SK-N-MC (cell line): ENCODE measurements at regions not wholly inside any gene's neighbourhood (a gene's known extent, or its start where the extent isn't known, plus 50 kb on each side); places are given as distances from the start of the nearest gene placed in this dataset.
"Not testable (repeated sequence)": the region's sequence is repeated elsewhere in the genome, so short reads cannot be mapped to it uniquely, and the experiment has no call there.

ENCODE experiments used
- DNase-seq: peaks from one replicate; pipeline ENCODE4 v3.0.0-alpha.2; 2011; ENCODE audit warnings: low read depth, low spot score
- H3K27ac ChIP-seq: fragments of 200-600 bp; sonication (generic); 2 replicates; pipeline ENCODE4 v1.5.1; 2016; ENCODE audit warnings: mixed run types
- H3K36me3 ChIP-seq: fragments of 200-600 bp; sonication (generic); 2 replicates; pipeline ENCODE4 v1.6.1; 2017; ENCODE audit warnings: antibody characterized with exemption, low read length, mixed read lengths; ENCODE audit not compliant: insufficient read depth
- H3K4me3 ChIP-seq: fragments of 200-600 bp; sonication (generic); 2 replicates; pipeline ENCODE4 v1.5.1; 2016
- H3K9ac ChIP-seq: fragments of 200-600 bp; sonication (generic); 2 replicates; pipeline ENCODE4 v1.8.0; 2017; ENCODE audit warnings: mixed run types, mixed read lengths; ENCODE audit not compliant: insufficient read length
- H3K9me3 ChIP-seq: fragments of 200-600 bp; sonication (generic); 2 replicates; pipeline ENCODE4 v1.6.1; 2017; ENCODE audit warnings: low read depth, mild to moderate bottlenecking, antibody characterized with exemption, low read length, moderate library complexity, mixed read lengths
- EZH2 ChIP-seq: fragments of 200-600 bp; sonication (generic); IDR thresholded peaks from one replicate; pipeline ENCODE4 v1.6.1; 2017; ENCODE audit warnings: antibody characterized with exemption
- FOXP2 ChIP-seq: optimal IDR thresholded peaks from 2 replicates; pipeline ENCODE3; 2011; ENCODE audit warnings: mild to moderate bottlenecking, moderate library complexity; ENCODE audit not compliant: insufficient read depth; ENCODE audit errors: extremely low read length, control extremely low read depth
- POLR2AphosphoS5 ChIP-seq: IDR thresholded peaks from 2 replicates; pipeline ENCODE4 v1.6.1; 2012; ENCODE audit warnings: mild to moderate bottlenecking, low read depth, low read length, borderline replicate concordance

GRCh38 chr2:195094330-195094729 lies 562.7 kb upstream of the SLC39A10 start:
- no peak for TF ChIP-seq POLR2AphosphoS5
- no peak for TF ChIP-seq FOXP2
- TF ChIP-seq EZH2 = no peak
- Histone ChIP-seq H3K9me3 (no peaks in the 10 kb centered on the region), H3K27ac (no peak overlapping the region), H3K36me3 (no peaks in the 10 kb centered on the region), H3K4me3 (no peak overlapping the region), H3K9ac (no peak overlapping the region)
- no peak for DNase-seq

DNA sequence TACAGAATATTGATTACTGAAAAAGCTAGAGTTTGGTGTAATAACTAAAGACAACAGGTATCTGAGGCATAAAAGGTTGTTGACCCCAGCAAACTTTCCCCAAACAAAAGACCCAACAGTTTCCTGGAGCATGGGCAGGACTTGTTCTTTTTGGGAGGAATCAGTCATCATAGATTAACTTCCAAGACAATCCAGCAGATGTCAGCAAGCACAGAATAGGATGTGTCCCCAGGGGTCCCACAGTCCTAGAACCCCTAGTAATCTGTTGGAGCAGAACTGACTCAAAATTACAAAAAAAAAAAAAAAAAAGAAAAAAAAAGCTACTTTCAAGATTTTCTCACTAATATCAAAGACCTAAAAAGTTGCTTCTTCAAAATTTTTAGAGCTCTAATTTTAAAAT lies 564.7 kb upstream of the SLC39A10 start:
- Histone ChIP-seq H3K9me3 (no peaks in the 10 kb centered on the region), H3K9ac (no peak overlapping the region), H3K36me3 (no peaks in the 10 kb centered on the region), H3K27ac (no peak overlapping the region), H3K4me3 (no peak overlapping the region)
- TF ChIP-seq FOXP2 (no peak), POLR2AphosphoS5 (no peak), EZH2 (no peak)
- DNase-seq = no peak

DNA sequence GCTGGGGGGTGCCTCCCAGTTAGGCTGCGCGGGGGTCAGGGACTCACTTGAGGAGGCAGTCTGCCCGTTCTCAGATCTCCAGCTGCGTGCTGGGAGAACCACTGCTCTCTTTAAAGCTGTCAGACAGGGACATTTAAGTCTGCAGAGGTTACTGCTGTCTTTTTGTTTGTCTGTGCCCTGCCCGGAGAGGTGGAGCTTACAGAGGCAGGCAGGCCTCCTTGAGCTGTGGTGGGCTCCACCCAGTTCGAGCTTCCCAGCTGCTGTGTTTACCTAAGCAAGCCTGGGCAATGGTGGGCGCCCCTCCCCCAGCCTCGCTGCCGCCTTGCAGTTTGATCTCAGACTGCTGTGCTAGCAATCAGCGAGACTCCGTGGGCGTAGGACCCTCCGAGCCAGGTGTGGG lies 584.2 kb upstream of the SLC39A10 start:
- H3K36me3 ChIP-seq, DNase-seq, H3K9ac ChIP-seq, H3K4me3 ChIP-seq, H3K27ac ChIP-seq, H3K9me3 ChIP-seq: not testable (repeated sequence)

DNA sequence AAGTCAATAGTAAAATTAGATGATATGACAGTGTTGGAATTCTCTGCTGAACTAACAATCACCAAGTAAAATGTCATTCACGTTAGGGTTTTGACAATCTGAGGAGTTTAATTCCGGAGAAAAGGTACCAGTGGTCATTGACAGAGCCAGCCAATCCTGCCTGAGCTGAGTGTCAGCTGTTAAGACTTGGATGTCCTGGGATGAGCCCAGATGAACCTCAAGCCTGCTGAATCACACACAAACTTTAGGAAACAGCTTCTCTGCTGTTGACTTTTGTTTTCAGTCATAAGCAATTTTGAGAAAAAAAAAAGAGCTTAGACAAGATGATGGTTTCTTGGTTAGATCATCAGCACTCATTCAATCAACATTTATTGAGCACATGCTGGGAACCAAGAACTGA lies 600.0 kb upstream of the SLC39A10 start:
- DNase-seq = no peak
- Histone ChIP-seq H3K36me3 (no peaks in the 10 kb centered on the region), H3K9me3 (no peaks in the 10 kb centered on the region), H3K27ac (no peak overlapping the region), H3K9ac (no peak overlapping the region), H3K4me3 (no peak overlapping the region)
- no peak for TF ChIP-seq EZH2
- TF ChIP-seq FOXP2 = no peak
- no peak for TF ChIP-seq POLR2AphosphoS5

- no peak overlapping the region for H3K9ac ChIP-seq
- H3K36me3 ChIP-seq = no peaks in the 10 kb centered on the region
- H3K27ac ChIP-seq = no peak overlapping the region
- H3K9me3 ChIP-seq = no peaks in the 10 kb centered on the region
- DNase-seq = no peak
- TF ChIP-seq EZH2 (no peak), FOXP2 (no peak), POLR2AphosphoS5 (no peak)
- H3K4me3 ChIP-seq = no peak overlapping the region
These were observed 601.0 kb upstream of the SLC39A10 start for GRCh38 chr2:195055996-195056395.

DNA sequence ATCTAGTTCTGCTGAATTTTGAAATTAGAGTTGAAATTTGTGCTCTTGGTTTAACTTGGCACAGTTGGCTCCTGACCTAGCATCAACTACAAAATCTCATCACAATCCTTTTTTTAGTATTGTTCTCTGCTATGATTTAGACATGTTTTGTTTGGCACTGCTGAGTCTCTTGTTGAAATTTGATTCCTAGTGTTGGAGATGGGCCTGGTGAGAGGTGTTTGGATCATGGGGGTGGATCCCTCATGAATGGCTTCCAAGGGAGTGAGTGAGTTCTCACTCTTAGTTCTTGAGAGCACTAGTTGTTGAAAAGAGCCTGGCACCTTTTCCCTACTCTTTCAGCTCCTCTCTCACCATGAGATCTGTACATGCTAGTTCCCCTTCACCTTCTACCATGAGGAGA lies 605.6 kb upstream of the SLC39A10 start:
- Histone ChIP-seq H3K9me3 (no peaks in the 10 kb centered on the region), H3K9ac (no peak overlapping the region), H3K4me3 (no peak overlapping the region), H3K36me3 (no peaks in the 10 kb centered on the region), H3K27ac (no peak overlapping the region)
- TF ChIP-seq POLR2AphosphoS5 (no peak), EZH2 (no peak), FOXP2 (no peak)
- DNase-seq = no peak

DNA sequence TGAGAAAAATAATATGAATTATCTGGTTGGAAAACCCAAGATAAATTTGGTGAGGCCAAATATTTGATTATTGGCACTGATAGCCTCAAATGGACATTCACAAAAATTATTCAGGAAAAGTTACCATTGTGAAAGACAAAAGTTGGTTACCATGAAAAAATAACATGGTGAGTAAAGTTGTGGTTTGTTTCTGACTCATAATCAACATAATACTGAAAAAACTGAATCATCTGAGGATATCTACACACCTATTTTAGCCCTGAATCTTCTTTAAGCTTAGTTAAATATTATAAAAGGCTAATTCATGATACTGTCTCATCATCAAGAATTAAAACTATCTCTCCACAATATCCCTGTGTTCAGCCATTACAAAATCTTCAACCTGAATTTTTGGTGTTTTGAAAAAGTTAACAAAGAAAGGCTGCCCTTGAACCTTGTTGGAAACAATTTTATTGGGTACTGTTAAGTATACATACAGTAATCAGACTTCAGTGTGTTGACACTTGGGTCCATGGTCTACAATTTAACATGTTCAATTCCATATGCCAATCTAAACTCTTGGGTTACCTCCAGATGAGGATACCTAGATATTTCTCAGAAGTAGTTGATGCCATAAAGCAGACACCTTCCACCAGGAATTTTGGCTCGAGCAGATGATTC lies 607.5 kb upstream of the SLC39A10 start:
- H3K4me3 ChIP-seq = no peak overlapping the region
- no peak for DNase-seq
- TF ChIP-seq EZH2 = no peak
- TF ChIP-seq POLR2AphosphoS5 = no peak
- no peak for TF ChIP-seq FOXP2
- no peak overlapping the region for H3K27ac ChIP-seq
- H3K9ac ChIP-seq = no peak overlapping the region
- H3K9me3 ChIP-seq = no peaks in the 10 kb centered on the region
- no peaks in the 10 kb centered on the region for H3K36me3 ChIP-seq

DNA sequence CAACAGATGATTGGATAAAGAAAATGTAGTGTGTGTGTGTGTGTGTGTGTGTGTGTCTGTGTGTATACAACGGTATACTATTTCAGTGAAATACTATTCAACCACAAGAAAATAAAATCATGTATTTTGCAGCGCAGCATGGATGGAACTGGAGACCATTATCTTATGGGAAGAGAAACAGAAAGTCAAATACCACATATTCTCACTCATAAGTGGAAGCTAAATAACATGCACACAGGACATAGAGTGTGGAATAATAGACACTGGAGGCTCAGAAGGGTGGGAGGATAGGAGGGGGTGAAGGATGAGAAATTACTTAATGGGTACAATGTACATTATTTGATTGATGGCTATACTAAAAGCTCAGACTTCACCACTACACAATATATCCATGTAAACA lies 609.1 kb upstream of the SLC39A10 start:
- no peak for DNase-seq
- Histone ChIP-seq H3K36me3 (no peaks in the 10 kb centered on the region), H3K4me3 (no peak overlapping the region), H3K27ac (no peak overlapping the region), H3K9ac (no peak overlapping the region), H3K9me3 (no peaks in the 10 kb centered on the region)
- no peak for TF ChIP-seq POLR2AphosphoS5
- TF ChIP-seq FOXP2 = no peak
- TF ChIP-seq EZH2 = no peak

GRCh38 chr2:195044801-195045200 lies 612.2 kb upstream of the SLC39A10 start:
- DNase-seq = no peak
- Histone ChIP-seq H3K4me3 (no peak overlapping the region), H3K9me3 (no peaks in the 10 kb centered on the region)

DNA sequence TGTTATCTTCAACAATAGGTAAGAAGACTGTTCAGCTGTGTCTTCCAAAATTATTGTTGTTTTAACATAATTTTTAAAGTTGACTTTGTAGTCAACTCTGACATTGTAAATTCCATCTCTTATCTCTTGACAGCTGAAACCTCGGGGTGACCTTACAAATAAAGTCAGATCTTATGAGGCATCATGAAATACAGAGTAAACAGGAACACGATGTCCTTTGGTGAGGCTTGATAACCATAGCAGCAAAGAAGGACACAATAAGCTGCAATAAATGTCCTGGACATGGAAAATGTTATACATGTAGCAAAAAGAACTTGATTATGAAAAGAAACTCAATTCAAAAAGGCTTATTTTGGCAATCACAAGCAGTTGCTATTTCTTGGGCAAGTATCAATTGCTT lies 618.9 kb upstream of the SLC39A10 start:
- TF ChIP-seq POLR2AphosphoS5 (no peak), FOXP2 (no peak), EZH2 (no peak)
- no peaks in the 10 kb centered on the region for H3K36me3 ChIP-seq
- no peak overlapping the region for H3K4me3 ChIP-seq
- H3K27ac ChIP-seq = no peak overlapping the region
- no peak for DNase-seq
- H3K9ac ChIP-seq = no peak overlapping the region
- no peaks in the 10 kb centered on the region for H3K9me3 ChIP-seq

More at GRCh38 chr2:195044801-195045200, 612.2 kb upstream of the SLC39A10 start:
- Histone ChIP-seq H3K36me3 (no peaks in the 10 kb centered on the region), H3K27ac (no peak overlapping the region), H3K9ac (no peak overlapping the region)
- TF ChIP-seq EZH2 (no peak), POLR2AphosphoS5 (no peak), FOXP2 (no peak)
